A549 (cell line): ENCODE measurements at regions not wholly inside any gene's neighbourhood (a gene's known extent, or its start where the extent isn't known, plus 50 kb on each side); places are given as distances from the start of the nearest gene placed in this dataset.

Experiments used
- ATAC-seq, 2 experiments: fragments of 200-7000 bp in 1 of 2; fragments of >200 bp in 1 of 2; cut with Nextera tagmentation in 1 of 2; cut with Tn5 transposase in 1 of 2; 3 replicates each; pipeline versions ENCODE4 v1.8.0 to v1.9.1; 2018 to 2020; ENCODE audit warnings: mild to moderate bottlenecking in 1 of 2, moderate library complexity in 1 of 2
- CTCF ChIA-PET: fragments of 300-600 bp; sonication (Branson Sonifier 250); formaldehyde crosslinking; extraction: SDS; loops from one replicate; lab custom pipeline; 2021; ENCODE audit warnings: antibody characterized with exemption, inconsistent platforms; lab: Yijun Ruan, JAX
- POLR2A ChIA-PET: fragments of 350-600 bp; formaldehyde crosslinking; extraction: SDS; loops from one replicate; lab custom pipeline; 2021; ENCODE audit warnings: antibody characterized with exemption, inconsistent platforms; lab: Yijun Ruan, JAX
- DNase-seq, 2 experiments: peaks; one replicate each; pipeline versions ENCODE4 v3.0.0 to v3.0.0-alpha.2; 2011 to 2016; ENCODE audit warnings: low read depth in 1 of 2, low spot score in 1 of 2
- FAIRE-seq: peaks from 2 replicates; lab custom pipeline; 2011; peaks lifted over from hg19 to GRCh38; lab: Jason Lieb, UNC
- H3K27ac ChIP-seq, 2 experiments: fragments of >200 bp; sonication (Bioruptor Twin); formaldehyde crosslinking; 3 replicates each; pipeline ENCODE4 v1.5.1; 2016 to 2017
- H3K4me1 ChIP-seq: fragments of >200 bp; sonication (Bioruptor Twin); formaldehyde crosslinking; 3 replicates; pipeline ENCODE4 v1.6.1; 2016
- H3K4me2 ChIP-seq: fragments of >200 bp; sonication (Bioruptor Twin); formaldehyde crosslinking; 3 replicates; pipeline ENCODE4 v1.6.1; 2016
- H3K4me3 ChIP-seq: fragments of >200 bp; sonication (Bioruptor Twin); formaldehyde crosslinking; 3 replicates; pipeline ENCODE4 v1.5.1; 2016
- H3K9me3 ChIP-seq: fragments of >200 bp; sonication (Bioruptor Twin); formaldehyde crosslinking; 3 replicates; pipeline ENCODE4 v1.6.1; 2016
- BHLHE40 ChIP-seq: IDR thresholded peaks from 2 replicates; pipeline ENCODE4 v1.6.1; 2012; ENCODE audit warnings: low read depth, low read length, inconsistent platforms
- CBX2 ChIP-seq: fragments of 200-600 bp; sonication (generic); IDR thresholded peaks from 2 replicates; pipeline ENCODE4 v1.6.1; 2016; ENCODE audit warnings: low read depth, mild to moderate bottlenecking, borderline replicate concordance
- CBX8 ChIP-seq: fragments of 200-600 bp; sonication (generic); IDR thresholded peaks from 2 replicates; pipeline ENCODE4 v1.6.1; 2016
- CEBPB ChIP-seq, 2 experiments: fragments of >200 bp in 1 of 2; sonication (Bioruptor Twin) in 1 of 2; formaldehyde crosslinking in 1 of 2; IDR thresholded peaks; 2 replicates each; pipeline ENCODE4 v1.6.1; 2012 to 2016
- CHD4 ChIP-seq: fragments of 200-600 bp; sonication (generic); IDR thresholded peaks from 2 replicates; pipeline ENCODE4 v1.6.1; 2016; ENCODE audit warnings: antibody characterized with exemption, mild to moderate bottlenecking, borderline replicate concordance
- E2F6 ChIP-seq: IDR thresholded peaks from 2 replicates; pipeline ENCODE4 v1.6.1; 2012; ENCODE audit warnings: low read depth, borderline replicate concordance
- EHF ChIP-seq: fragments of 250-450 bp; sonication (Bioruptor Pico); IDR thresholded peaks from 2 replicates; pipeline ENCODE4 v1.5.0; 2020; ENCODE audit warnings: mild to moderate bottlenecking
- ELK1 ChIP-seq: fragments of 150-350 bp; IDR thresholded peaks from 2 replicates; pipeline ENCODE4 v1.6.1; 2014; ENCODE audit warnings: low read depth, mild to moderate bottlenecking, low read length
- EP300 ChIP-seq, 2 experiments: fragments of >200 bp; sonication (Bioruptor Twin); formaldehyde crosslinking; IDR thresholded peaks; 2 replicates in 1 of 2; 3 replicates in 1 of 2; pipeline ENCODE4 v1.6.1; 2016 to 2017
- ESRRA ChIP-seq: fragments of 150-350 bp; IDR thresholded peaks from 2 replicates; pipeline ENCODE4 v1.6.1; 2014; ENCODE audit warnings: mild to moderate bottlenecking, low read length, borderline replicate concordance
- FOSB ChIP-seq: fragments of 250-450 bp; sonication (Bioruptor Pico); IDR thresholded peaks from 2 replicates; pipeline ENCODE4 v1.5.0; 2020; ENCODE audit warnings: mild to moderate bottlenecking, moderate library complexity
- FOXS1 ChIP-seq: fragments of 250-450 bp; sonication (Bioruptor Pico); IDR thresholded peaks from 2 replicates; pipeline ENCODE4 v1.5.0; 2020; ENCODE audit warnings: mild to moderate bottlenecking, moderate library complexity
- HES2 ChIP-seq: fragments of >200 bp; sonication (Bioruptor Twin); formaldehyde crosslinking; IDR thresholded peaks from 2 replicates; pipeline ENCODE4 v1.6.1; 2016
- HOXB5 ChIP-seq: fragments of 250-450 bp; sonication (Bioruptor Pico); IDR thresholded peaks from 2 replicates; pipeline ENCODE4 v1.5.0; 2020; ENCODE audit warnings: mild to moderate bottlenecking, moderate library complexity
- KDM1A ChIP-seq: fragments of 200-600 bp; sonication (generic); IDR thresholded peaks from 2 replicates; pipeline ENCODE4 v1.6.1; 2016; ENCODE audit warnings: low read depth, mild to moderate bottlenecking
- MAX ChIP-seq: IDR thresholded peaks from 2 replicates; pipeline ENCODE4 v1.6.1; 2012
- NPAS2 ChIP-seq: fragments of 250-450 bp; sonication (Bioruptor Pico); IDR thresholded peaks from 2 replicates; pipeline ENCODE4 v1.8.0; 2022; ENCODE audit warnings: mild to moderate bottlenecking, moderate library complexity, borderline replicate concordance
- POLR2A ChIP-seq: IDR thresholded peaks from 2 replicates; pipeline ENCODE4 v1.6.1; 2012; ENCODE audit warnings: mild to moderate bottlenecking, low read length
- POLR2AphosphoS2 ChIP-seq: conservative IDR thresholded peaks from 2 replicates; pipeline ENCODE4 v1.6.1; 2012; ENCODE audit warnings: low read length, improper control_type of control experiment, inconsistent platforms
- RAD21 ChIP-seq, 2 experiments: fragments of >200 bp in 1 of 2; sonication (Bioruptor Twin) in 1 of 2; formaldehyde crosslinking in 1 of 2; IDR thresholded peaks in 1 of 2; conservative IDR thresholded peaks in 1 of 2; 2 replicates in 1 of 2; 3 replicates in 1 of 2; pipeline ENCODE4 v1.6.1; 2012 to 2018; ENCODE audit warnings: inconsistent platforms in 1 of 2
- RNF2 ChIP-seq: fragments of 200-600 bp; sonication (generic); IDR thresholded peaks from 2 replicates; pipeline ENCODE4 v1.6.1; 2016; ENCODE audit warnings: low read depth, mild to moderate bottlenecking, antibody characterized with exemption, moderate library complexity, borderline replicate concordance
- TFCP2L1 ChIP-seq: fragments of 250-450 bp; sonication (Bioruptor Pico); IDR thresholded peaks from 2 replicates; pipeline ENCODE4 v1.5.0; 2021; ENCODE audit warnings: mild to moderate bottlenecking
- USF2 ChIP-seq: fragments of 450-650 bp; IDR thresholded peaks from 2 replicates; pipeline ENCODE4 v1.6.1; 2014; ENCODE audit warnings: antibody characterized with exemption
- ZC3H11A ChIP-seq: fragments of 450-650 bp; IDR thresholded peaks from 2 replicates; pipeline ENCODE4 v1.6.1; 2014; ENCODE audit warnings: antibody characterized with exemption, mild to moderate bottlenecking
- ZFP36 ChIP-seq: fragments of 450-650 bp; IDR thresholded peaks from 2 replicates; pipeline ENCODE4 v1.6.1; 2014; ENCODE audit warnings: borderline replicate concordance; ENCODE audit not compliant: partially characterized antibody
- ZSCAN20 ChIP-seq: fragments of 250-450 bp; sonication (Bioruptor Pico); IDR thresholded peaks from 2 replicates; pipeline ENCODE4 v1.8.0; 2022; ENCODE audit warnings: mild to moderate bottlenecking, moderate library complexity
- WGBS: methylation state at CpG from one replicate; pipeline ENCODE4 v1.1.6; 2017; ENCODE audit errors: missing lambda C conversion rate; 5-methylcytosine and 5-hydroxymethylcytosine counted together
- TF ChIP-seq, protein P1 (sequence below): fragments of 200-600 bp; sonication (generic); IDR thresholded peaks from 2 replicates; pipeline ENCODE4 v1.6.1; 2016; ENCODE audit warnings: antibody characterized with exemption, mild to moderate bottlenecking, moderate library complexity

GRCh38 chr10:78766603-78767002 is 302.2 kb upstream of the ZMIZ1 start:
- POLR2A ChIA-PET, result no interaction called here
- Histone ChIP-seq H3K27ac (no peak overlapping the region), H3K4me2 (no peak overlapping the region), H3K4me3 (no peak overlapping the region), H3K4me1 (no peaks in the 10 kb centered on the region), H3K9me3 (no peaks in the 10 kb centered on the region)
- no peak for DNase-seq
- no peak for ATAC-seq
- CTCF ChIA-PET, result interaction anchor here (1.0 to 1.5 kb wide), 2 partner anchors 8 to 9 kb away, joined by 4 to 6 read pairs; no protein-coding TSS in a partner anchor
- FAIRE-seq, result no peak
- 92% methylated on average over 4 of the region's 4 CpGs for WGBS
- TF ChIP-seq FOXS1 (CRISPR knock-in tag), result no peak
- TF ChIP-seq RAD21 (conservative IDR thresholded peaks at IDR 0.05 in 1 of 2, IDR thresholded peaks at IDR 0.05 in 1 of 2), result no peak
- TF ChIP-seq EP300 (IDR thresholded peaks at IDR 0.05), result no peak
- TF ChIP-seq KDM1A, result no peak
- TF ChIP-seq HOXB5 (CRISPR knock-in tag), result no peak
- TF ChIP-seq CHD4, result no peak
- no peak for TF ChIP-seq ZSCAN20 (CRISPR knock-in tag)
- no peak for TF ChIP-seq POLR2A
- TF ChIP-seq TFCP2L1 (CRISPR knock-in tag), result no peak
- TF ChIP-seq EHF, result no peak
- no peak for TF ChIP-seq ELK1
- no peak for TF ChIP-seq ZFP36
- no peak for TF ChIP-seq ESRRA
- TF ChIP-seq ZC3H11A, result no peak
- TF ChIP-seq CBX2, result no peak
- no peak for TF ChIP-seq RNF2
- no peak for TF ChIP-seq BHLHE40
- TF ChIP-seq FOSB (CRISPR knock-in tag), result no peak

DNA sequence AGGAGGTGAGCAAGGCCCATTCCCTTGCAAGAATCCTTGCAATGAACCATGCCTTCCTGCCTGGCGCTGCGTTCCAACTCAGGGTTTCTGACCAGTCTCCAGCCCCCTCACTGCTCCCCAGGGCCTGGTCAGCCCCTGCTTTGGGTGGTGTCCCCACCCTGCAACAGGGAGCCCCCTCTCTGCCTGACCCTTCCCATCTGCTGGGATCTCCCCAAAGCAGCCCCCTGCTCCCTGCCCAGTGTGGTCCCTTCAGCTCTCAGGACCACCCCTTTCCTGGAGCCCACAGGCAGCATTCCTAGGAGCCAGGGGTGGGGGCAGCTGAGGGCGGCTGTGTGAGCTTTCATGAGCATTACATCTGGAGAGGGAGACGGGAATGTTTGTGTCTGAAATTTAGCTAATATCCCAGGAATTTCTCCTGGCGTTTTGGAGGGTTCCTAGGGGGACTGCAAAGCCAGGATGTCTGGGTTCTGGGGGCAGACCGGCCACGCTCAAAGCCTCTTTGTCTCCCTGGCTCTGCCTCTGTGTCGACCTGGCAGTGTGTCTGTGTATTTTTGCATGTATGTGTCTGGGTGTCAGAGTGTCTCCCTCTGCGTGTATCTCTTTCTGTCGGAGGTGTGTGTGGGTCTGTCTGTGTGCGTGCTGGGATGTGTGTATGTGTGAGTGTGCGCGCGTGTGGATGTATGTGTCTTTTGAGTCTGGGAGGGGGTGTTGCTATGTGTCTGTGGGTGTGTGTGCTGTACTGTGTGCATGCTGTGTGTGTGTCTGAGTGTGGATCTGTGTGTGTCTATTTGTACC is 300.5 kb upstream of the ZMIZ1 start:
- WGBS, result 76% methylated on average over 14 of the region's 14 CpGs
- POLR2A ChIA-PET, result no interaction called here
- no peak overlapping the region; a peak in 1 of 6 replicates for H3K27ac ChIP-seq

More for the DNA sequence above, 300.5 kb upstream of the ZMIZ1 start:
- FAIRE-seq (no peak), DNase-seq (no peak), ATAC-seq (no peak)
- Histone ChIP-seq H3K4me2 (no peak overlapping the region), H3K9me3 (no peaks in the 10 kb centered on the region), H3K4me1 (no peaks in the 10 kb centered on the region), H3K4me3 (no peak overlapping the region)
- TF ChIP-seq USF2 (no peak), ESRRA (no peak), E2F6 (no peak), CBX8 (no peak), RAD21 (conservative IDR thresholded peaks at IDR 0.05 in 1 of 2, IDR thresholded peaks at IDR 0.05 in 1 of 2) (no peak), HES2 (no peak), POLR2AphosphoS2 (no peak), MAX (no peak), NPAS2 (CRISPR knock-in tag) (no peak), CEBPB (IDR thresholded peaks at IDR 0.05) (no peak)
- TF ChIP-seq, protein P1, sequence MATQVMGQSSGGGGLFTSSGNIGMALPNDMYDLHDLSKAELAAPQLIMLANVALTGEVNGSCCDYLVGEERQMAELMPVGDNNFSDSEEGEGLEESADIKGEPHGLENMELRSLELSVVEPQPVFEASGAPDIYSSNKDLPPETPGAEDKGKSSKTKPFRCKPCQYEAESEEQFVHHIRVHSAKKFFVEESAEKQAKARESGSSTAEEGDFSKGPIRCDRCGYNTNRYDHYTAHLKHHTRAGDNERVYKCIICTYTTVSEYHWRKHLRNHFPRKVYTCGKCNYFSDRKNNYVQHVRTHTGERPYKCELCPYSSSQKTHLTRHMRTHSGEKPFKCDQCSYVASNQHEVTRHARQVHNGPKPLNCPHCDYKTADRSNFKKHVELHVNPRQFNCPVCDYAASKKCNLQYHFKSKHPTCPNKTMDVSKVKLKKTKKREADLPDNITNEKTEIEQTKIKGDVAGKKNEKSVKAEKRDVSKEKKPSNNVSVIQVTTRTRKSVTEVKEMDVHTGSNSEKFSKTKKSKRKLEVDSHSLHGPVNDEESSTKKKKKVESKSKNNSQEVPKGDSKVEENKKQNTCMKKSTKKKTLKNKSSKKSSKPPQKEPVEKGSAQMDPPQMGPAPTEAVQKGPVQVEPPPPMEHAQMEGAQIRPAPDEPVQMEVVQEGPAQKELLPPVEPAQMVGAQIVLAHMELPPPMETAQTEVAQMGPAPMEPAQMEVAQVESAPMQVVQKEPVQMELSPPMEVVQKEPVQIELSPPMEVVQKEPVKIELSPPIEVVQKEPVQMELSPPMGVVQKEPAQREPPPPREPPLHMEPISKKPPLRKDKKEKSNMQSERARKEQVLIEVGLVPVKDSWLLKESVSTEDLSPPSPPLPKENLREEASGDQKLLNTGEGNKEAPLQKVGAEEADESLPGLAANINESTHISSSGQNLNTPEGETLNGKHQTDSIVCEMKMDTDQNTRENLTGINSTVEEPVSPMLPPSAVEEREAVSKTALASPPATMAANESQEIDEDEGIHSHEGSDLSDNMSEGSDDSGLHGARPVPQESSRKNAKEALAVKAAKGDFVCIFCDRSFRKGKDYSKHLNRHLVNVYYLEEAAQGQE, result no peak
- CTCF ChIA-PET, result interaction anchor here (0.9 kb wide), 1 partner anchor 11 kb away, joined by 3 read pairs; no protein-coding TSS in a partner anchor
